HG02943 (cell line): ENCODE measurements at regions not wholly inside any gene's neighbourhood (a gene's known extent, or its start where the extent isn't known, plus 50 kb on each side); places are given as distances from the start of the nearest gene placed in this dataset.
"Not testable (repeated sequence)": the region's sequence is repeated elsewhere in the genome, so short reads cannot be mapped to it uniquely, and the experiment has no call there.

Source experiments
- ATAC-seq: cut with Tn5 transposase; IDR thresholded peaks from one replicate; pipeline ENCODE4 v1.9.1; 2021; ENCODE audit warnings: mild to moderate bottlenecking, low read depth, moderate library complexity; ENCODE audit not compliant: unreplicated experiment

GRCh38 chr17:70503449-70503848 is 334.1 kb downstream of the KCNJ2 start:
- no peak for ATAC-seq

GRCh38 chr17:70510288-70510687 is 341.0 kb downstream of the KCNJ2 start:
- ATAC-seq: no peak

GRCh38 chr17:70517816-70518215 is 348.5 kb downstream of the KCNJ2 start:
- ATAC-seq: no peak

- no peak for ATAC-seq
These were observed 350.0 kb downstream of the KCNJ2 start for GRCh38 chr17:70519300-70519699.

GRCh38 chr17:70520447-70520846 is 351.1 kb downstream of the KCNJ2 start:
- ATAC-seq: no peak

GRCh38 chr17:70520956-70521355 is 351.6 kb downstream of the KCNJ2 start:
- ATAC-seq: no peak

- ATAC-seq: no peak
These were observed 352.5 kb downstream of the KCNJ2 start for GRCh38 chr17:70521821-70522256.

GRCh38 chr17:70523426-70523825 is 354.1 kb downstream of the KCNJ2 start:
- no peak for ATAC-seq

GRCh38 chr17:70525035-70525434 is 355.7 kb downstream of the KCNJ2 start:
- not testable (repeated sequence) for ATAC-seq

- ATAC-seq: no peak
These were observed 356.6 kb downstream of the KCNJ2 start for GRCh38 chr17:70525961-70526360.

GRCh38 chr17:70527364-70527888 is 358.1 kb downstream of the KCNJ2 start:
- ATAC-seq: no peak

GRCh38 chr17:70533427-70533826 is 364.1 kb downstream of the KCNJ2 start:
- no peak for ATAC-seq

GRCh38 chr17:70535986-70536385 is 366.7 kb downstream of the KCNJ2 start:
- ATAC-seq: no peak

- ATAC-seq: no peak
These were observed 370.0 kb downstream of the KCNJ2 start for GRCh38 chr17:70539132-70539924.

- no peak for ATAC-seq
These were observed 373.5 kb downstream of the KCNJ2 start for GRCh38 chr17:70542876-70543275.

- ATAC-seq: no peak
These were observed 375.0 kb downstream of the KCNJ2 start for GRCh38 chr17:70544317-70544716.

GRCh38 chr17:70552230-70552981 is 383.1 kb downstream of the KCNJ2 start:
- no peak for ATAC-seq

- ATAC-seq: no peak
These were observed 383.6 kb downstream of the KCNJ2 start for GRCh38 chr17:70552982-70553334.

GRCh38 chr17:70555723-70556122 is 386.4 kb downstream of the KCNJ2 start:
- no peak for ATAC-seq

- no peak for ATAC-seq
These were observed 389.5 kb downstream of the KCNJ2 start for GRCh38 chr17:70558821-70559220.

- ATAC-seq: no peak
These were observed 391.1 kb downstream of the KCNJ2 start for GRCh38 chr17:70560471-70560870.

- ATAC-seq: no peak
These were observed 392.8 kb downstream of the KCNJ2 start for GRCh38 chr17:70562137-70562536.
